ENCODE measurements at regions not wholly inside any gene's neighbourhood (a gene's known extent, or its start where the extent isn't known, plus 50 kb on each side); places are given as distances from the start of the nearest gene placed in this dataset.

DNA sequence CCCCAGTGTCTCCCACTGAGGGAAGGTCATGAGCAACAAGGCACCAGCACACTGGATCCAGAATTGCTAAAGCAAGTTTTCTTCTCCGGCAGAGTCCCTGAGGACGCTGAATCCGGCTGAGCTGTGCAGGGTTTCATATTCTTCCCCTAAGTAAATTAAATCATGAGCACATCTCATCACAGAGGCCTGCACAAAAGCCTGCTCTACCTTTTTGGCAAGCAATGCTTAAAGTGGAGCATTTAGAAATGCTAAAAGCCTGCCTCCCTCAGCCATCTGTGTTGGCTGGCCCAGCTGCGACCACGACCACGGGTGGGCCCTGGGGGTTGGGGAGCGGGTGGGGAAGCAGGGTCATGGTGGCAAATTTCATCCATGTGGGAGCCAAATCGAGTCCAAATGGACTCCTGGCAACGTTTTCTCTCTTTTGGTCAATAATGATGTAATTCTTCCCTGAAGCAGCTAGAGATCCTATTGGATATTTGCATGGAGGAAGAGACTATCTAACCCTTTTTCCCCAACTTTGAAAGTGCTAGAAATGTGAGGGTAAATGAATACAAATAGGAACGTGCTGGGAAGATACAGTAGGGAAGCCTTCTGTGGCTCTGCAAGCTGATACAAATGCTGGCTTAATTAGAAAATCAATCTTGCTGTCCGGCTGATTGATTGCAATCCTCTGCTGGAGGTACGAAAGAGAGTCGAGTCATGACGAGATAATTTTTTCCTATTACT is 532.8 kb upstream of the TBL1XR1 start:
- DNase-seq (ENCODE audit: unreplicated experiment), result no peak

DNA sequence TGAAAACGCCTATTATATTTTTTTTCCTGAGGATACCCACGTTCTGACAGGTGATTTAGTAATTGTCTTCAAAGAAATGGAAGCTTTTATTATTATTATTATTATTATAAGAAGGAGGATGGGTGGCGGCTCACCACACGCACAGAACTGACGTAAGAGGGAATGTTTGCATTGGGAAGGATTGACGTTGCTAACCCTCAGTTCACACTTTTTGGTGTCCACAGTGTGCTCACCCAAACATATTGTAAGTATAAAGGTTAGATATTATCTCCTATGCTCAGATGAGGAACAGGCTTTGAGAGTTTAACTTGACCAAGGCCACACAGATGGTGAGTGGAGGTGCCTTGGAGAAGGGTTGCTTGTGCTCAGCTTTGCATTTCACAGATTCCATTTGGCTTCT is 533.5 kb upstream of the TBL1XR1 start:
- no peak for DNase-seq (ENCODE audit: unreplicated experiment)
- ChIA-PET POLR2A (interaction anchor here (1.3 kb wide), 1 partner anchor 10 kb away, joined by 3 read pairs; no protein-coding TSS in a partner anchor), CTCF (no interaction called here)
- TF ChIP-seq, protein P1, sequence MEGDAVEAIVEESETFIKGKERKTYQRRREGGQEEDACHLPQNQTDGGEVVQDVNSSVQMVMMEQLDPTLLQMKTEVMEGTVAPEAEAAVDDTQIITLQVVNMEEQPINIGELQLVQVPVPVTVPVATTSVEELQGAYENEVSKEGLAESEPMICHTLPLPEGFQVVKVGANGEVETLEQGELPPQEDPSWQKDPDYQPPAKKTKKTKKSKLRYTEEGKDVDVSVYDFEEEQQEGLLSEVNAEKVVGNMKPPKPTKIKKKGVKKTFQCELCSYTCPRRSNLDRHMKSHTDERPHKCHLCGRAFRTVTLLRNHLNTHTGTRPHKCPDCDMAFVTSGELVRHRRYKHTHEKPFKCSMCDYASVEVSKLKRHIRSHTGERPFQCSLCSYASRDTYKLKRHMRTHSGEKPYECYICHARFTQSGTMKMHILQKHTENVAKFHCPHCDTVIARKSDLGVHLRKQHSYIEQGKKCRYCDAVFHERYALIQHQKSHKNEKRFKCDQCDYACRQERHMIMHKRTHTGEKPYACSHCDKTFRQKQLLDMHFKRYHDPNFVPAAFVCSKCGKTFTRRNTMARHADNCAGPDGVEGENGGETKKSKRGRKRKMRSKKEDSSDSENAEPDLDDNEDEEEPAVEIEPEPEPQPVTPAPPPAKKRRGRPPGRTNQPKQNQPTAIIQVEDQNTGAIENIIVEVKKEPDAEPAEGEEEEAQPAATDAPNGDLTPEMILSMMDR (IDR thresholded peaks at IDR 0.05; ENCODE audit: unreplicated experiment), result no peak
- Mint-ChIP-seq H3K36me3 (ENCODE audit: insufficient read depth, unreplicated experiment) (no peaks in the 10 kb centered on the region), H3K27me3 (ENCODE audit: insufficient read depth, unreplicated experiment) (no peaks in the 10 kb centered on the region), H3K4me1 (ENCODE audit: insufficient read depth, unreplicated experiment) (peaks cover 17% of the 10 kb centered on the region), H3K4me3 (ENCODE audit: unreplicated experiment) (no peak overlapping the region), H3K27ac (ENCODE audit: low read depth, unreplicated experiment) (no peak overlapping the region), H3K9me3 (ENCODE audit: unreplicated experiment) (no peaks in the 10 kb centered on the region)
- intact Hi-C loops (cut with micrococcal nuclease), result no loop called here
- no TSS peak for BruUV-seq (replicated peaks)

More for the DNA sequence above, 532.8 kb upstream of the TBL1XR1 start:
- H3K9me3 Mint-ChIP-seq (ENCODE audit: unreplicated experiment), result no peaks in the 10 kb centered on the region
- TF ChIP-seq, protein P1 (IDR thresholded peaks at IDR 0.05; ENCODE audit: unreplicated experiment), result no peak
- no peak overlapping the region for H3K4me3 Mint-ChIP-seq (ENCODE audit: unreplicated experiment)
- ChIA-PET POLR2A (interaction anchor here (1.3 kb wide), 1 partner anchor 11 kb away, joined by 3 read pairs; no protein-coding TSS in a partner anchor), CTCF (no interaction called here)
- H3K27me3 Mint-ChIP-seq (ENCODE audit: insufficient read depth, unreplicated experiment), result no peaks in the 10 kb centered on the region
- H3K27ac Mint-ChIP-seq (ENCODE audit: low read depth, unreplicated experiment), result no peak overlapping the region
- H3K4me1 Mint-ChIP-seq (ENCODE audit: insufficient read depth, unreplicated experiment), result peaks cover 17% of the 10 kb centered on the region
- no TSS peak for BruUV-seq (replicated peaks)
- intact Hi-C loops (cut with micrococcal nuclease), result no loop called here
- no peaks in the 10 kb centered on the region for H3K36me3 Mint-ChIP-seq (ENCODE audit: insufficient read depth, unreplicated experiment)

DNA sequence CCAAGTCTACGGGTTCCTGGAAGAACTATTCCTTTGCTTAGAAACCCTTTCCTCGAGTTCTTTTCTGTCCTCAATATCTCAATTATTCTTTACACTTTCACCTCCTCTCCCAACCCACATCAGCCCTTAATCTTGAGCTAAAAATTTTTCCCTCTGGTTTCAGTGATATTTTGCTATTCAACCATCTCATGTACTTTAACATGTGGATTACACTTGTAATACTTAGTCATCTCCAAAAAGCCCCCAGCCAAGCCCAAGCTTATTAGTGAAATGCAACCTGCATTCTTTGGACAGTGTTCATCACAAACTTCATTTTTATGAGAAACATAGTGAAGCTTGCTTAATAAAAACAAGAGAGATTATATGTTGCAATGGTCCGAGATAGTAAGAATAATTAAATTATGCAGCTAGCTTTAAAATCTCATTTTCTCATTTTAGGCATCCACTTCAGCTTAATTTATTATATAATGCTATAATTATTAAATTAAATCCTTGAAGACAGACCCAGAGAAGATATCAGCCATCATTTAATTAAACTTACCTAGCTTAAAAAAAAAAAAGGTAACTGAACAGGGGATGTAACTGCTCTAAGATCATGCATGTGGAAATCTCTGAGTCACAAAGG is 534.5 kb upstream of the TBL1XR1 start:
- Mint-ChIP-seq H3K36me3 (ENCODE audit: insufficient read depth, unreplicated experiment) (no peaks in the 10 kb centered on the region), H3K27ac (ENCODE audit: low read depth, unreplicated experiment) (no peak overlapping the region), H3K9me3 (ENCODE audit: unreplicated experiment) (no peaks in the 10 kb centered on the region), H3K4me3 (ENCODE audit: unreplicated experiment) (no peak overlapping the region), H3K4me1 (ENCODE audit: insufficient read depth, unreplicated experiment) (peaks cover 17% of the 10 kb centered on the region), H3K27me3 (ENCODE audit: insufficient read depth, unreplicated experiment) (no peaks in the 10 kb centered on the region)
- peak; percentile 46 for DNase-seq (ENCODE audit: unreplicated experiment)
- CTCF ChIA-PET, result interaction anchor here (0.6 to 0.7 kb wide), 2 partner anchors 12 to 121 kb away, joined by 3 to 4 read pairs; no protein-coding TSS in a partner anchor
- TF ChIP-seq, protein P1 (IDR thresholded peaks at IDR 0.05; ENCODE audit: unreplicated experiment), result no peak
- no TSS peak for BruUV-seq (replicated peaks)
- POLR2A ChIA-PET, result no interaction called here
- intact Hi-C loops (cut with micrococcal nuclease), result no loop called here

DNA sequence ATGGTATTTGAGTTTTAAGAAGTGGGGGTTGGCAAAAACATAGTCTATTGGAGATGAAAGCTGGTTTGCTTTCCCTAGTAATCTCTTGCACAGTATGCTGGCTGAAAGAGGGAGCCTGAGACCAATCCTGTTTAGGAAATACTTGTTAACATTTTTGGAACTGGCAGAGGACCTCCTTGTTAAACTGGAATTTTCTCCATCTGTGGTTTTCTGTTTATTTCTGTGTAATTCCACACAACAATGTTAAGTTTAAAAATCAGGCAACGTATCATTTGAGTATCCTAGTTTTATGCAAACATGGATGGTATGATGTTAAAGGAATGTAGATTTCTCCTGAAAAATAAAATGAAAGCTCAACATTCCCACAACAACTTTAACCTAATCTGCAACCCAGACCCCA is 536.0 kb upstream of the TBL1XR1 start:
- ChIA-PET POLR2A (no interaction called here), CTCF (interaction anchor here (1.0 kb wide), 1 partner anchor 79 kb away, joined by 3 read pairs; no protein-coding TSS in a partner anchor)
- DNase-seq (ENCODE audit: unreplicated experiment), result no peak
- TF ChIP-seq, protein P1 (IDR thresholded peaks at IDR 0.05; ENCODE audit: unreplicated experiment), result no peak
- Mint-ChIP-seq H3K4me3 (ENCODE audit: unreplicated experiment) (no peak overlapping the region), H3K27me3 (ENCODE audit: insufficient read depth, unreplicated experiment) (no peaks in the 10 kb centered on the region), H3K9me3 (ENCODE audit: unreplicated experiment) (no peaks in the 10 kb centered on the region), H3K27ac (ENCODE audit: low read depth, unreplicated experiment) (no peak overlapping the region), H3K36me3 (ENCODE audit: insufficient read depth, unreplicated experiment) (no peaks in the 10 kb centered on the region), H3K4me1 (ENCODE audit: insufficient read depth, unreplicated experiment) (peaks cover 17% of the 10 kb centered on the region)
- intact Hi-C loops (cut with micrococcal nuclease), result no loop called here
- no TSS peak for BruUV-seq (replicated peaks)
